Stomach (tissue), 4 donors: ENCODE measurements at regions not wholly inside any gene's neighbourhood (a gene's known extent, or its start where the extent isn't known, plus 50 kb on each side); places are given as distances from the start of the nearest gene placed in this dataset.

Experiments used
- POLR2AphosphoS5 ChIP-seq, 3 donors: sonication (generic); formaldehyde crosslinking; IDR thresholded peaks; one replicate each; pipeline ENCODE4 v1.6.1; 2016; ENCODE audit warnings: antibody characterized with exemption in 3 of 3
- TF ChIP-seq, protein P1 (sequence below), 7 experiments: fragments of 450-650 bp in 4 of 7; fragments of 200-600 bp in 3 of 7; sonication (generic) in 3 of 7; IDR thresholded peaks; one replicate each; pipeline ENCODE4 v1.5.1; 2016 to 2019; ENCODE audit warnings: antibody characterized with exemption in 7 of 7, control low read depth in 2 of 7, mild to moderate bottlenecking in 1 of 7

DNA sequence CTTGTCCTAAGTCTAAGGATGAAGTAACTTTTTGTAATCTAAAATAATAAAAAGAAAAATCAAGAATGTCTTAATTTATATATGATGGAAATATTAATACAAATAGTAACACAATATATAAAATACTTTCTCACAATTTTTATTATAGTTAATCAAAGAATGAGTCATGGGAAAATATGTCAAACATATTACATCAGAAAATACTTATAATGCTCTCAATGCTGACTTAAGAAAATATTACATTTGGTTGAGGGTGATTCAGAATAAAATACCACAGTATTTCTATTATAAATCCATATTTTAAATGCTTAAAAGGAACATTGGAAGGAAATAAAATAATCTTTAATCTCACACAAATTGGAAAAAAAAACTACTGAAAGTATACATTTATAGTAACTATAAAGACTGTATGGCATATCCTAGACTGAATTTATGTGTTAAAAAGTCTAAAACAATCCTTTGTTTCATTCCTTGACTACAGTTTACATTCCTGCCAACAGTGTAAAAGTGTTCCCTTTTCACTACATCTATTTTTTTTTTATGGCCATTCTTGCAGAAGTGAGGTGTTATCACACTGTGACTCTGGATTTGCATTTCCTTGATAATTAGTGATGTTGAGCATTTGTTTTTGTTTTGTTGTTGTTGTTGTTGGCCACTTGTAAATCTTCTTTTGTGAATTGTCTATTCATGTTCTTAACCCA lies 1573.5 kb upstream of the ACVR2A start:
- no peak for TF ChIP-seq POLR2AphosphoS5 (IDR thresholded peaks at IDR 0.05)
- TF ChIP-seq, protein P1, sequence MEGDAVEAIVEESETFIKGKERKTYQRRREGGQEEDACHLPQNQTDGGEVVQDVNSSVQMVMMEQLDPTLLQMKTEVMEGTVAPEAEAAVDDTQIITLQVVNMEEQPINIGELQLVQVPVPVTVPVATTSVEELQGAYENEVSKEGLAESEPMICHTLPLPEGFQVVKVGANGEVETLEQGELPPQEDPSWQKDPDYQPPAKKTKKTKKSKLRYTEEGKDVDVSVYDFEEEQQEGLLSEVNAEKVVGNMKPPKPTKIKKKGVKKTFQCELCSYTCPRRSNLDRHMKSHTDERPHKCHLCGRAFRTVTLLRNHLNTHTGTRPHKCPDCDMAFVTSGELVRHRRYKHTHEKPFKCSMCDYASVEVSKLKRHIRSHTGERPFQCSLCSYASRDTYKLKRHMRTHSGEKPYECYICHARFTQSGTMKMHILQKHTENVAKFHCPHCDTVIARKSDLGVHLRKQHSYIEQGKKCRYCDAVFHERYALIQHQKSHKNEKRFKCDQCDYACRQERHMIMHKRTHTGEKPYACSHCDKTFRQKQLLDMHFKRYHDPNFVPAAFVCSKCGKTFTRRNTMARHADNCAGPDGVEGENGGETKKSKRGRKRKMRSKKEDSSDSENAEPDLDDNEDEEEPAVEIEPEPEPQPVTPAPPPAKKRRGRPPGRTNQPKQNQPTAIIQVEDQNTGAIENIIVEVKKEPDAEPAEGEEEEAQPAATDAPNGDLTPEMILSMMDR (IDR thresholded peaks at IDR 0.05) = no peak
